AG09319 (cell line): ENCODE measurements at regions not wholly inside any gene's neighbourhood (a gene's known extent, or its start where the extent isn't known, plus 50 kb on each side); places are given as distances from the start of the nearest gene placed in this dataset.

Experiments
- DNase-seq: peaks from one replicate; pipeline ENCODE4 v3.0.0-alpha.2; 2010; ENCODE audit warnings: low read depth; ENCODE audit errors: extremely low read depth
- CTCF ChIP-seq: IDR thresholded peaks from 2 replicates; pipeline ENCODE4 v1.5.1; 2011; ENCODE audit warnings: low read depth, mild to moderate bottlenecking, inconsistent platforms, low read length, moderate library complexity

DNA sequence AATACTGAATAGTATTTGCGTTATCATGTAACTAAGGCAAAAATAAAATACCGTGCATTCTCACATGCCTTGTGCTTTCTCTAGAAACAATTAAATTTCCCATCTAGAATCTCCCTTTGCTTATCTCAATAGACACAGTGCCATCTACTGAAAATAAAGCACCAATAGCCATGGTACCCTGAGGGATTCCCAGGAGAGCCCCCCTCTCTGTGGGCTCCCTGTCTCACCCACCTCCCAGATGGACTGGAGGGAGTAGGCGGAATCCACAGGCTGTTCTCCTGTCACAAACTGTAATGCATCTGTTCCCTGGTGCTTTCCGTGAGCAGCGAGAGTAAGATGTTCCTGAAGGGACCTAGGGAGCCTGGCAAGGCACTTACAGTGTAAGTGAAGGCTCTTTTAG, 112.4 kb upstream of the UPP2 start:
- DNase-seq = no peak
- TF ChIP-seq CTCF = no peak

GRCh38 chr2:157986761-157987160, 110.6 kb upstream of the ACVR1 start:
- TF ChIP-seq CTCF = no peak
- DNase-seq = no peak

DNA sequence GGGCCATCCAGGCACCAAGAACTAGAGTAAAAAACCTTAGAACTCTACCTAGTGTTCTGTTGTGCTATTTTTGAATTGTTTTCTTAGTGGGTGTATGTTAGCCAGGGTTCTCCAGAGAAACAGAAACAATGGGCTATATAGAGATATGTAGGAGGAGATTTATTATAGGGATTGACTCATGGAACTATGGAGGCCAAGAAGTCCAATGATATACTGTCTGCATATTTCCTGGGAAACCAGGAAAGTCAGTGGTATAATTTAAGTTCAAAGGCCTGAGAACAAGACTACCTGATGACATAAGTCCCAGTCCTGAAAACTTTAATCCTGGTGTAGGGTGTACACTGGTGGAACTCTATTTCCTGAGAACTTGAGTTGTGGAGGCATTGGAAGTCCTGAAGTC, 108.7 kb upstream of the ACVR1 start:
- TF ChIP-seq CTCF = no peak
- DNase-seq = no peak

DNA sequence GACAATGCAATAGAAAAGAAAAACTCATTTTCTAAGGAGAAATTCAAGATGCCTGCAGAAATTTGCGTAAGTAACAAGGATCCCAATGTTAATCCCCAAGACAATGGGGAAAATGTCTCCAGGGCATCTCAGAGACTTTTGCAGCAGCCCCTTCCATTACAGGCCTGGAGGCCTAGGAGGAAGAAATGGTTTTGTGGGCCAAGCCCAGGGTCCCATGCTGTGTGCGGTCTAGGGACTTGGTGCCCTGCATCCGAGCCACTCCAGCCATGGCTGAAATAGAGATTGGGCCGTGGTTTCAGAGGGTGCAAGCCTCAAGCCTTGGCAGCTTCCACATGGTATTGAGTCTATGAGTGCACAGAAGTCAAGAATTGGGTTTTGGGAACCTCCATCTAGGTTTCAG, 103.9 kb upstream of the ACVR1 start:
- DNase-seq = no peak
- TF ChIP-seq CTCF = no peak

DNA sequence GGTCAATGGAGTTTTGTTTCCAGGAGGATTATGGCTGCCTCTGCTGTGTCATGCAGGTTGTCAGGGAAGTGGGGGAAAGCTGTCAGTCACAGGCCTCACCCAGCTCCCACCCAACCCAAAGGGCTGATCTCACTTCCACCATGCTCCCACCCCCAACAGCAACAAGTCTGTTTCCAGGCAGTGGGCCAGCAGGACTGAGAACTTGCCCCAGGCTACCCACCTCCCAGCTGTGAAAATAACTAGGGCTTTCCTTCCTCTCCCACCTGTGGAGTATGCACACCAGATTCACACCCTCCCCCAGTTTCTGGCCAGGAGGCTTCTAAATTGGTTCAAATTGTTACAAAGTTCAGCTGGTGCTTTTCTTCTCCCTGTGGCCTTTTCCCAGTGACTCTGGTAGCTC, 95.6 kb upstream of the ACVR1 start:
- DNase-seq = no peak
- no peak for TF ChIP-seq CTCF

DNA sequence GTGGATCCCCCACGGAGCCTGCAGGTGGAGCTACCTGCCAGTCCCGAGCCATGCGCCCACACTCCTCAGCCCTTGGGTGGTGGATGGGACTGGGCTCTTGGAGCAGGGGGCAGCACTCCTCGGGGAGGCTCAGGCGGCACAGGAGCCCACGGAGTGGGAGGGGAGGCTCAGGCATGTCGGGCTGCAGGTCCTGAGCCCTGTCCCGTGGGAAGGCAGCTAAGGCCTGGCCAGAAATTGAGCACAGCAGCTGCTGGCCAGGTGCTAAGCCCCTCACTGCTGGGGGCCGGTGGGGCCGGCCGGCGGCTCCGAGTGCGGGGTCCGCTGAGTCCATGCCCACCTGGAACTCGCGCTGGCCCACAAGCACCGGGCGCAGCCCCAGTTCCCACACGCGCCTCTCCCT, 91.7 kb upstream of the ACVR1 start:
- no peak for TF ChIP-seq CTCF
- no peak for DNase-seq

GRCh38 chr2:157959249-157959648, 83.1 kb upstream of the ACVR1 start:
- TF ChIP-seq CTCF = no peak
- no peak for DNase-seq
